Activated T-helper 1 cell treated with anti-CD3 and anti-CD28 coated beads, Interleukin-2, amount 50 U/mL, for 16 hours (primary cell): ENCODE measurements at regions not wholly inside any gene's neighbourhood (a gene's known extent, or its start where the extent isn't known, plus 50 kb on each side); places are given as distances from the start of the nearest gene placed in this dataset.

Experiments used
- DNase-seq, 2 donors: peaks; one replicate each; pipeline ENCODE4 v3.0.0-alpha.2; 2020; ENCODE audit warnings: low read depth in 1 of 2, low spot score in 1 of 2

DNA sequence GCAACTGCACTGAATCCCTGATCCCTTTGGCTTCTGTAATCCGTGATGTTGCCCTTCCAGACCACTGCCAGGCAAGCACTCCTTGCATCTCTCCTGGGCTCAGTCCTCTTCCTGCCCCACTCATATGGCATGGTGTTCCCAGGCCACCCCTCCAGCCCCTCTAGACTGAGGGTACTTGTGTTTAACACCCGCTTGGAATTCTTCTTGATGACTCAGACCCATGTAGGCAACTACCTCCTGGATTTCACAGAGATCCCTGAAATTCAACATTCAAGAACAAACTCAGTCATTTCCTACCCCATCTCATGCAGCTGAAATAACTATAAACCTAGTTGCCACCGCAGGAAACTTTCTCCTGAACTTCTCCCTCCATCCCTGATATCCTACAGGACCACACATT lies 541.9 kb upstream of the CDH11 start:
- DNase-seq = no peak

DNA sequence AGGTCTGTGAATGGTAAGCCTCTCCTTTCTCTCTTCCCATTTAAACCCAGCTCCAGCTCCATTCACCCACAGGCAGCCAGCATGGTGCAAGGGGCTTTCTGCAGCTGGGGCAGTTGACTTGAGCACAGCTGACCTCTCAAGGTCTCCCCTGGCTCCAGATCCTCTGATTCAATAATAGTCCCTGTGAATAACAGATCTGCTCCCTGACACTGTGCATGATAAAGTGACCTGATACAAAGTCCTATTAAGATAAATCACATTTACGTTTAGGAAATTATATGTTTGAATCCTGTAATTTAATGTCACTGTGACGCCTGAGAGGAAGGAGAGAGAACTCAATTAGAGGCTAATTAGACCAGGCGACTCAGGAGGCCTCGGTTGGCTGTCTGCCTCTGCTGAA lies 540.4 kb upstream of the CDH11 start:
- no peak for DNase-seq

DNA sequence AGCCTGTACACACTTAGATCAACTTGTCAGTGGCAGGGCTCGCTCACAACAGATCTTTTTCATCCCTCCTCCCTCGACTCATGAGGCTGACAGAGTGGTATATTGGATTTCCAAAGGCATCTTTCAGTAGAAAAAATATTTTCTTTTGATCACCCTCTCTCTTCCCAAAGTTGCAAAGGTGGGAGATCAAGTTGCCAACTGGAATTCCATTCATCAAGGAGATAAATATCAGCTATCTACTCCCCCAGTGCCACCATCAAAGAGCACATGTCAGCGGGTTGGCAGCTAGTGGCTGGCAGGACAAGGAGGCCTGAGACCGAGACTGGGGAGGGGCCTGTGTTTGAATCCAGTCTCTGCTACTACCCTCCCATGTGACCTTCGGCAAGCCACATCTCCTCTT lies 539.7 kb upstream of the CDH11 start:
- no peak for DNase-seq

DNA sequence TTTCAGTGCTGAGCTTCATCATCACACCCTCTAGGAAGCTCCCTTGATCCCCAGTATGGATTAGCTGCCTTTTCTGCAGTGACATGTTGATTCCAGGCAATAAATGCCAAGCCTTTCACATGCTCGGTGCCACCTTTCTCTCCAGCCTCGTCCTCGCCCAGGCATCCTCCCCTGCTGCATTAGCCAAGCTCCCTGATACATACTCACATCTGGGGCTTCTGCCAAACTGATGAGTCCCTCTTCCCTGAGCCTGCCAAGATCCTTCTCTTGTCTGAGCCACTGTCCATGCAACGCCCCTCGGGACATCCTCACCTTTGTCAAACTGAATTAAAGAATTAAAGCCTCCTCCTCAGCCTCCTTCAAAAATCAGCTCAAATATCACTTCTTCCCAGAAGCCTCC lies 538.5 kb upstream of the CDH11 start:
- no peak for DNase-seq

DNA sequence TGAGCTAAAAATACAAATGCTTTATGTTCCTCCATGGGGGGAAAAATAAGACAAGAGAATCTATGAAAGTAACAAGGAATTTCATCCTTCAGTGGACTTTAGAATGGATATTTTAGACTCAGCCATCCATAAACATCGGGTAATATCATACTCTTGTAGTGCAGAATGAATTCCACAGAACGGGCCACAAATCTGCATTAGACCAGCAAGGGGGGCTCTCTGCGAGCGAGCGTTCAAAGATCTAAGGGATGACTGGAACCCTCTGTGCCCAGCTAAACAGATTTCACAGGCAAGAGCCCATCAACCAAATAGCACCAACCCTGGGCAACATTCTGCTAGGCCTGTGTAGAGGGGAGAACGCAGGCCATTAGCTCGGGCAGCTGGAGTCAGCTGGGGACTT lies 537.9 kb upstream of the CDH11 start:
- DNase-seq = no peak

DNA sequence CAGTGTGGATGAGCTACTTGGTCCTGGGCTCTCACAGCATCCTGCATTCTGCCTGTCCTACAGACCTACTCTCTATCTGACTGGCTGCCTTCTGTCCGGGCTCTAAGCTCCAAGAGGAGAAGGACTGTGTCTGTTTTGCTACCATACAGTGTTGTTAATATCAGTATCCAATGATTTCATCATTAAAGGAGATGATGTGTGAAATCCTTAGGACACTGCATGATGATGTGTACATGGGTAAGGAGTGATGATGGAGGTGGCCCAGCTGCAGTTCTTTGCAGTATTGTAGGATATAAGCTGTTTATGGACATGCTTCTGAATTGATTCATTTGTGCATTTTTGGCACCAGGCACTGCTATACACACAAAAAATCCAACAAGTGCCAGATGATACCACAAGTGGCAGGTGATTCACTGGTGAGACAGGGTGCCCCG lies 536.9 kb upstream of the CDH11 start:
- DNase-seq = no peak

DNA sequence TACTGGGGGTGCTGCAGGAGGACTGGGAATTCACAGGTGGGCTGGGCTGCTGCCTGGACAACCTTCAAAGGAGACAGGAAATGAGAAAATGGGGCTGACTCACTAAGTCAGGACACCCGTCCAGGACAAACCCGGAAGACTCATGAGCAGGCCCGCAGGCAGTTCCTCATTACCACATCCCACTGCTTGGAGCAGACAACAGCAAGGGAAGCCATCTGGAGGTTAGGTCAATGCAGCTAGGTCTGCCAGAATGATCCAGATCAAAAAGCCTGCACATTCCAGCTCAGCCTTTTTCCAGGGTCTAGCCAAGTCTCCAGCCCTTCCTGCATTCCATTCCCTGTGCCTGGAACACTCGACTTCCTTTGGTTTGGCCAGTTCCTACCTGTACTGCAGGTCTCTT lies 536.5 kb upstream of the CDH11 start:
- no peak for DNase-seq

DNA sequence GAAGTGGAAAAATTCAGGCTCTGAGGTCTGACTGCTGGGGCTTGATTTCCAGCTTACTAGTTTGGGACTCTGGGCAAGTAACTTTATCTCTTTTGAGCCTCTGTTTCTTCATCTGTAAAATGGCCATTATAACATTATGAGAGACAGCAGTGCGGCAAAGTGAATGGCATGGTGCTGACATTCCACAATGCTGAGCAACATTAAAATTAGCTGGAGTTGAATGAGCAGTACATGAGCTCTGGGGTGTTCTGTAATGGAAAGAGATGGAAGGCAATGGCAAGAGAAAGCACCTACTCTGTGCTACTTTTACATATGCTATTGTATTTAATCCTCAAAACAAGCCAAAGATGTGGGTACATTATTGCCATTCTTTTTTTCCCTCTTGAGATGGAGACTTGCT lies 535.7 kb upstream of the CDH11 start:
- no peak for DNase-seq

DNA sequence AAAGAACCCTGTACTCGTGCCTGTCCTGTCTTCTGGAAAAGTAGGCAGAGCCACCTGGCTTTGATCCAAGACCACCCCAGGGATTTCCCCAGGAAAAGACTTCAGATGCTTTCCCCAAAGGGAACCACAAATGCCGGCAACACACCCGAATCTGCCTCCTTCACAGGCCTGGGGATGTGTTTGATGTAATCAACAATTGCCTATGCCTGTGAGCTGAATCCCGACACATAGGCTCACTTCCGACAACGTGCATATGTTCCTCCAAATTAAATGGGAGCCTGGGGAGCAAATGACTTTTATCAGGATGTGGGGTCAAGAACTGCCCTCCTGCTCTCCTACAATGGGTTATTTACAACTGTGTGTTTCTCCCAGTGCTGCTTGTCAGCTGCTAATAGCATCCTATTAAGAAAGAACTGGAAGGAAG lies 535.2 kb upstream of the CDH11 start:
- DNase-seq = no peak

DNA sequence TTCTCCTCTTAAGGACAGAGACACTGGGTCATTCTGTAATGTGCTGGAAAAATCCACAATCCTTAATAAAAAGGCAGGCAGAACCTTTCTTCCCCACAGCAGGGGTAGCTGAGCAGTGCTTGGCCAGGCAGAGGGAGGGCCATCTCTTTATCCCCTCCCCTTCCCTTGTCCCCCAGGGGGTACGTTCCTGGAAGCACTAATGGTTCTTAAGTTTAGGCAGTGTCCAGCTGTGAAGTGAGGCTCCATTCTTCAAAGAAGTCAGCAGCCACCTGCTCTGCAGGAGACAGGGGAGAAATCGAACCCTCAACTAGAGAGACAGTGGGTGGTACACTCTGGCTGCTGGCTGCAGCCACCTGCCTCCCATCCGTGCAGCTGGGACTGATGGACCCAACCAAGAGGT lies 533.9 kb upstream of the CDH11 start:
- DNase-seq = no peak

DNA sequence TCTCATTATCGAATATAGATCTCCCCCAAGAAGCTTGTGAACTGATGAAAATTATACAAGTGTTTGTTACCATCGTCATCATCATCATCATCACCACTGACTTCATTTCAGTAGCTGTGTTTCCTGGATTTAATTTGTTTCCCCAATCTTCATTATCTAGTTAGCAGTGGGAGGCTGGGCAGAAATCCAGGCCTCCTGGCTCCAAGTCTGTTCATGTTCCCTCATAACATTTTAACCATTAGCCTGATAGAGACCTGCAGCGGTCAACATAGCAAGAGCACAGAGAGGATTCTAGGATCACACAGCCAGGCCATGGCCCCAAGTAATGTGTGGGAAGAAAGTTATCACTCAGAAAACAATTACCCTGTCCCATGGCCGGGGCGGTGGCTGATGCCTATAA lies 526.2 kb upstream of the CDH11 start:
- no peak for DNase-seq

DNA sequence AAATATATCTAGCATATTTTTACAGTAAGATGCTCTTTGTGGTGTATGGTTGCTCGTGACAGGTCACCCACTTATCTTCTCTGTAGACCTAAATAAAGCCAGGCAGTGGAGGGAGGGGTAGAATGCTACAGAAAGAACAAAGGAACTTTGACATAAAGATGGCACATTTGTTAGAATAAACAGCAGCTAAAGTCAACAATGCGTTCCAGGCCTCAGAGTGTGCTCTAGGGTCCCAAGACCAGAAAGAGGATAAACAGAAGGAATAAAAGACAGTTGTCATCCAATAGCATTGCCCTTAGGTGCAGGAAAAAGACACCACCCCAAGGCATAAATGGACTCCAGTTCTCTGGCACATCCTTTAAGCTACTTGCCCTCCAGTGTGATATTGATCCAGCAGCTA lies 523.0 kb upstream of the CDH11 start:
- no peak for DNase-seq

DNA sequence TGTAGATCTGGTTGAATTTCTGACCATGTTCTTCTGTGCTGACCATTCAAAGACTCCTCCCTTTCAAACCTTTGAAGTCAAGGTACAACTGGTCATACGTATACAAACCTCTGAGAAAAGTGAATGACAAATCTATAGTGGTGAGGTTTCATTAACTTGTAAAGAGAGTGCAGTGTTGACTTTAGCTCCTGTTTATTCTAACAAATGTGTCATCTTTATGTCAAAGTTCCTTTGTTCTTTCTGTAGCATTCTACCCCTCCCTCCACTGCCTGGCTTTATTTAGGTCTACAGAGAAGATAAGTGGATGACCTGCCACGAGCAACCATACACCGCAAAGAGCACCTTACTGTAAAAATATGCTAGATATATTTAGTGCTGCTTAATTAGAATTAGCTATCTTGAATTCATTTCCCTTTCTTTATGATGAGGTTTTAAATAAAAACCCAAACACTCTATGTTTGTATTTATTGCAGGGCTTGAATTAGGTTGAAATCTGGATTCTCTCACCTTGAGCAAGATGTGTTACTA lies 520.0 kb upstream of the CDH11 start:
- DNase-seq = no peak

DNA sequence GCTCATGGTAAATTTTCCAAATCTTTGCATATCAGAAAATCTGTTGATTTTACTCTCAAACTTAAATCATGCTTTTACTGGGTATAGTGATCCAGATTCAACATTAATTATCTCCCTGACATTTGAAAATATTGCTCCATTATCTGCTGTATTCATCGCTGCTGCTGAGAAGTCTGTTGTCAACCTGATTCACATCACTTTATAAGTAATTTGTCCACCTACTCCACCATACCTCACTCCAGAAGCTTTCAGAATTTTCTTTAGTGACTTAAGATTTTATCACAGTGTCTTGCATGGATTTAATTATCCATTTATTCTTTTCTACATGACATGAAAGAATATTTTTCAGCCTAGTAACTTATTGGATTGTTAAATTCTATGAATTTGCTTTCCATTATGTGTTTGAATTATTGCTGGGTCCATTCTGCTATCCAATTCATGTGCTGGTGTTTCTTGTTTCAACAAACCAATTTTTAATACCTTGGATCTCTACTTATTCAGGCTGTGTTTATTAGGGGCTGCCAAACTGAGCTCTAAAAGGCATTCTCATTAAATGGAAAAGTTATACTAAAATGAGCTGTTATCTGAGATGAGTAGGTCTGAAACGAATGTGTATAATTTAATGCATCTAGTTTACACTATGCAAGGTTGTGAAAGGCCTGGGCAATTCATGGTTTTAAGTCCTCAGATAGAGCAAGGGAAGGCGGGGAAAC lies 519.3 kb upstream of the CDH11 start:
- no peak for DNase-seq

DNA sequence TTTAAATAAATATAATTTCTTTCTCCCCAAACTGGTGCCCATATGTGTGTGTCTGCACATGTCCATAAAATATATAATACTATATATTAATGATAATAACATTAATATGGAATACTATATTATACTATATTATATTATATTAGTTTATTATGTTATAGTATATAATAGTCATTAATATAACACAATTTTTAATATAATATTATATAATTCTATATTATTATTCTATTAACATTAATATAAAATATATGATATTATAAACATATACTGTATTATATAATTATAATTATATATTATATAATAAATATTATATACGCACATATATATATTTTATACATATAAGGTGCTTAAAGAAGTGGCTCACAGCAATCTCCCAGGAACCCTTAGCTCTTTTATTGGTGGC lies 513.0 kb upstream of the CDH11 start:
- no peak for DNase-seq

DNA sequence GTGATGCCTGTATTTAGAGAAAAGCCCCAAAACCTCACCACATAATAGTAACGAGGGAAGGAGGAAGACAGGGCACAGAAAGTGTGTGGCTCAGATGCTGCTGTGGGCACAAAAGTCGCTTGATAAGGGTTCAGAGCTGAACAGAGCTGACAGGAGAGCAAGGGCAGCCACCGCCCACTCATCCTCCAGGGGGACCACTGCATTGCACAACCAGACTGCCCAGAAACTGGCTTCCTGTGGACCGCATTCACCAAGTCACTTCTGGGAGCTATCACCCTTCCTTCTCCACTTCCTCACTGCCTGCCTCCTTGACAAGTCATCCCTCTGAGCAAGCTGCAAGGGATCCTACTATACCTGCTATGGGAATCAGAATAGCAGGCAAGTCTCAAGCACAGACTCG lies 512.4 kb upstream of the CDH11 start:
- DNase-seq = no peak

DNA sequence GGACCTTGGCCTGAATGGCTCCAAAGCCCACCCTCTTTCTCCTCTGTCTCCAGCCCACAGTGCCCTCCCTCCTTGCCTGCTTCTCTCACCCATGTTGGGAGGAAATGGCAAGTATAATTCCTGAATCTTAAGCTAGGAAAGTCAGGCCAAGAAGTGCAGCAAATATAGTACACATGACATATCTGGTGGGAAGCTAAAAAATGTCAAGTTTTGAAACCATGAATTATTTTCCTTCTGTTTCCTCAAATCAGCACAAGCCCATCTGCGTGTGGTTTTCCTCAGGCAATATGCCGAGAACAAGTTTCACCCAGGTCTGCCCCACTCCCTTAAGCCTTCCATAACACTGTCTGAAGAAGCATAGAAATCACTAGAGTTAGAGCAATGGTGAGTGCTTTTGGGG lies 502.8 kb upstream of the CDH11 start:
- DNase-seq = no peak

DNA sequence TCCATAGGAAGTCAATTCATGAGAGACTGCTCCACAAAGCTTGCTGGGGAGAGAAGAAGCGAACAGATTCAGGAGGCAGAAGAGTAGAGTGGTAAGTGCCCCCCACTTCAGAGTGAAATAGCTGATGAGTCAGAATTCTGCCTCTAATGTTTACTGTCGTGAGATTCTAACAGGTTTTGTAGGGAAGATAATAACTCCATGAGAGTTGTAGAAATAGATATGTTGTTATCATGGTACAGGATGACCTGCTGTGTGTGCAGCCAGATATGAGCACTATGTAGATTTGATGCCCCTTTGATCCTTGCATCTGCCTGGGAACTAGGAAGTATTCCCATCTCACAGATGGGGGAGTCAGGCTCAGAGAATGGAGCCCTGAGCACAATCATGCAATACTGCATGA lies 502.4 kb upstream of the CDH11 start:
- no peak for DNase-seq

DNA sequence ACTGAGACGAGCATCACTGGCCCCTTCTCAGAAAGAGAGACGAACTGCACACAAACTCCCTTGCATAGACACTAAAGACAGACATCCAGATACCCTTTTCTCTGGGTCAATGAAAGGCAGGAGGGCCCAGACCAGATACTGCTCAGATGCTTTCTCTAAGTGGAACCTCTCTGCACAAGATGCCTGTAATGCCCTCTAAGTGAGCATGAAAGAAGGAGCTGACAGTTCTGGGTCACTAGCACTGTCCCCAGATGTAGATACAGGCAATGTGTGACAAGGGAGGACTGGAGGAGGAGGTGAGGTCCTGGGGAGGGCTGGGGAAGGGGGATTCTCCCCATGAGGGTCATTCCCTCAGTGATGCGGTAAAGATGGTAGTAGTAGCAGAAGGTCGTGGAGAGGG lies 501.0 kb upstream of the CDH11 start:
- DNase-seq = no peak

DNA sequence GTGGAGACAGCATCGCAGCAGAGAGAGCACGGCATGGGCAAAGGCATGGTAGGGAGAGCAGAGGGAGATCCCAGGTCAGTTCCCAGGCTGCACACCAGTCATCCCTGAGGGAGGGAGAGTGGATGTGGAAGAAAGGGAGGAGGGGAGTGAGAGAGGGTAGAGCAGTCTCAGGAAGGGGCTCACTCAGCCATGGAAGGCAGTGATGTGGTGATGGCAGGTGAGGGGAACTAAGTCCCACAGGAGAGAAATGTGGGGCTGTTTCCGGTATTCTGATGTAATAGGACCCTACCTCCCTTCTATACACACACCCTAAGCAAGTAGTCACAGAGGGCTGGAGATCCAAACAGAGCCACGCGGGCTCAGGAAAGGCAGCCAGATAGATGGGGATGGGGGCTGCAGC lies 500.3 kb upstream of the CDH11 start:
- DNase-seq = no peak

DNA sequence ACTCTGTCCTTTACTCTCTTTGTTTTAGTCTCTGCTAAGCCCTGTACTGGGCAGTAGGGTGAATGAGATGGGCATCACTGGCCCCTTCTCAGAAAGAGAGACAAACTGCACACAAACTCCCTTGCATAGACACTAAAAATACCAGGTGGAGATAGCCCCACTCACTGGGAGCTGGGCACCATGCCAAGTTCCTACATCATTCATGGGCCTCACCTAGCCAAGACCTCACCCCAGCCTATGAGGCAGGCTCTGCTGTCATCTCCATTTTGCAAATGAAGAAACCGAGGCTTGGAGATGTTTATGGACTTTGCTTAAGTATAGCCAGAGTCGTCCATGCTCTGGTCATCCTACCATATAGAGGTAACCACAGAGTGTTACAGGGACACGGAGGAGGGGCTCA lies 499.8 kb upstream of the CDH11 start:
- no peak for DNase-seq

DNA sequence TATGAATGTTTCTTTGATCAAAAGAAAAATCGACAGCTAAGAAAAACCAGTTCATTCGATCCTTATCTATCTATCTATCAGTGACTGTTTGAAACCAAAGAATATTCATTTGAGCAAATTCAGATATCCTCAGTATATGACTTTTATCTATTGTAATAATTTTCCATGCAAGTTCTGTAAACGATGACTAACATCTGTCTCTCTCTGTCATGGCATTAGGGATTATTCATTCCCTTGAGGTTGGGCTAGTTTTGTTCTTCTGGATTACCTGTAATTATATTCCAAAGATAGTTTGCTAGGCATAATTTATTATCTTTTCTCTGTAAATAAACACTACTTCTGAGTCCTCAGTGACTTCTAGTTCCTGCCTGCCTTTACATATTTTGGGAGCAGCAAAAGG lies 497.7 kb upstream of the CDH11 start:
- no peak for DNase-seq

DNA sequence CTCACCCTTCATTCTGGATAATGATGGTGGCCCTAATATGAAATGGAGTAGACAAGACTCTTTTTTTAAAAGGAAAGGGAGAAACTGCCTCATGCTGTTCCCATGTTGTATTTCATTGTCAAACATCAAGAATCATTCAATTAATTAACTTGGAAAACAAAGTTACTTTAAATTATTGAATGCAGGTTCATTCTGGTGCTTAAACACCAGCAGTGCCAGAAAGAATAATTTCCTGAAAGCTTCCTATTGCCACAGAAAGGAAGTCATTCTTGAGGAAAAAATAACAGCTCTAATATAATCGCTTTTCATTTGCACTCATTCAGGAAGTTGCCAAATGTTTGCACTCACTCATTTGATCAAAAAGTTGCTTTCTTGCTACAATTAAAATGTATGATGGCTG lies 497.1 kb upstream of the CDH11 start:
- no peak for DNase-seq

DNA sequence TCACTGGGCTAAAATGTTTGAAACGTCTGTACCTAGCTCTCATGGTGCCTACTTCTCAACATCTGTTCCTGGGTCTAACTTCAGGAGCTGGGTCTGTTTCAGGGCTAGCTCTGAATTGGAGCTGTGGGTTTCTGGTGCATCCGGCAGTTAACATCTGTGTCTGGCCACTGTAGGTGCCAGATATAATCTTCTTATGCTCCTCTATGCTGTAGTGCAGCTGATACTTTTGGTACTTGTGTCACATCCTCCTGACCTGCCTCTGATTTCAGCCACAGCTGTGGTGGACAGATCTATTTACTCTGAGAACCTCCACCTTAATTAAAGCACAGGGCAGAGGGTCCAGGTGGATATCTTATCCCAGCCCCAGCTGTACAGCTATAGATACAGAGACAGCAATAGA lies 496.5 kb upstream of the CDH11 start:
- DNase-seq = no peak
